NCI-H2227 (cell line): ENCODE measurements at regions not wholly inside any gene's neighbourhood (a gene's known extent, or its start where the extent isn't known, plus 50 kb on each side); places are given as distances from the start of the nearest gene placed in this dataset.
"Not testable (repeated sequence)": the region's sequence is repeated elsewhere in the genome, so short reads cannot be mapped to it uniquely, and the experiment has no call there.

Experiments used
- DNase-seq: peaks from one replicate; lab custom pipeline; 2025; ENCODE audit not compliant: unreplicated experiment; lab: John Stamatoyannopoulos, UW

- no peak for DNase-seq
Measured at GRCh38 chr6:9139746-9140145, 704.4 kb upstream of the SLC35B3 start.

- DNase-seq: peak; percentile 9
Measured at GRCh38 chr6:9138936-9139335, 703.6 kb upstream of the SLC35B3 start.

GRCh38 chr6:9136141-9136822, 700.9 kb upstream of the SLC35B3 start:
- DNase-seq: no peak

GRCh38 chr6:9131616-9132015, 696.3 kb upstream of the SLC35B3 start:
- peak; percentile 56 for DNase-seq

- no peak for DNase-seq
Measured at GRCh38 chr6:9131201-9131600, 695.9 kb upstream of the SLC35B3 start.

- no peak for DNase-seq
Measured at GRCh38 chr6:9128970-9129369, 693.6 kb upstream of the SLC35B3 start.

GRCh38 chr6:9126878-9127560, 691.7 kb upstream of the SLC35B3 start:
- DNase-seq: no peak

GRCh38 chr6:9126034-9126433, 690.7 kb upstream of the SLC35B3 start:
- not testable (repeated sequence) for DNase-seq

GRCh38 chr6:9121549-9121948, 686.2 kb upstream of the SLC35B3 start:
- no peak for DNase-seq

- no peak for DNase-seq
Measured at GRCh38 chr6:9116026-9116425, 680.7 kb upstream of the SLC35B3 start.

GRCh38 chr6:9112544-9112943, 677.2 kb upstream of the SLC35B3 start:
- no peak for DNase-seq

- no peak for DNase-seq
Measured at GRCh38 chr6:9103876-9104521, 668.7 kb upstream of the SLC35B3 start.

GRCh38 chr6:9101920-9102319, 666.6 kb upstream of the SLC35B3 start:
- no peak for DNase-seq

- DNase-seq: no peak
Measured at GRCh38 chr6:9100869-9101580, 665.7 kb upstream of the SLC35B3 start.

GRCh38 chr6:9095729-9096128, 660.4 kb upstream of the SLC35B3 start:
- DNase-seq: peak; percentile 94

- DNase-seq: no peak
Measured at GRCh38 chr6:9095137-9095536, 659.8 kb upstream of the SLC35B3 start.

- no peak for DNase-seq
Measured at GRCh38 chr6:9089724-9090123, 654.4 kb upstream of the SLC35B3 start.

GRCh38 chr6:9087470-9087869, 652.1 kb upstream of the SLC35B3 start:
- DNase-seq: peak; percentile 76

- no peak for DNase-seq
Measured at GRCh38 chr6:9086331-9086730, 651.0 kb upstream of the SLC35B3 start.

GRCh38 chr6:9085709-9086070, 650.3 kb upstream of the SLC35B3 start:
- DNase-seq: no peak

- no peak for DNase-seq
Measured at GRCh38 chr6:9085054-9085708, 649.8 kb upstream of the SLC35B3 start.
